Endothelial cell of umbilical vein (primary cell): ENCODE measurements at regions not wholly inside any gene's neighbourhood (a gene's known extent, or its start where the extent isn't known, plus 50 kb on each side); places are given as distances from the start of the nearest gene placed in this dataset.

Source experiments
- BruUV-seq: library from RNA; stranded (reverse); fragments of 400-500 nt; replicated peaks from 2 replicates; lab custom pipeline; 2021; lab: Mats Ljungman, UMichigan
- CTCF ChIA-PET: fragments of 300-600, 350-600 bp; sonication (Branson Sonifier 250); formaldehyde crosslinking; loops from one replicate; lab custom pipeline; 2021; ENCODE audit warnings: antibody characterized with exemption, inconsistent platforms; lab: Charles Lee
- POLR2A ChIA-PET: fragments of 300-600, 350-600 bp; sonication (Branson Sonifier 250); formaldehyde crosslinking; loops from one replicate; lab custom pipeline; 2021; ENCODE audit warnings: antibody characterized with exemption, inconsistent platforms; lab: Charles Lee
- DNase-seq: peaks from one replicate; pipeline ENCODE4 v3.0.0-alpha.2; 2011; ENCODE audit warnings: low read depth, low spot score
- FAIRE-seq: peaks from 2 replicates; lab custom pipeline; 2011; peaks lifted over from hg19 to GRCh38; lab: Jason Lieb, UNC
- H2AFZ ChIP-seq: 2 replicates; pipeline ENCODE4 v1.6.0; 2012; ENCODE audit warnings: low read depth, low read length, control low read depth, inconsistent platforms
- H3K27ac ChIP-seq: 2 replicates; pipeline ENCODE4 v1.5.1; 2011; ENCODE audit warnings: low read depth, mild to moderate bottlenecking, control low read depth, low read length, moderate library complexity; ENCODE audit not compliant: insufficient read depth
- H3K27me3 ChIP-seq, 2 experiments: 2 replicates each; pipeline versions ENCODE4 v1.6.0 to v1.6.1; 2011; ENCODE audit warnings: low read length in 2 of 2, mixed read lengths in 1 of 2; ENCODE audit not compliant: control insufficient read depth in 2 of 2, insufficient read depth in 2 of 2
- H3K36me3 ChIP-seq, 2 experiments: 2 replicates in 1 of 2; 3 replicates in 1 of 2; pipeline ENCODE4 v1.5.1; 2011; ENCODE audit warnings: low read length in 2 of 2, mild to moderate bottlenecking in 1 of 2, moderate library complexity in 1 of 2; ENCODE audit not compliant: control insufficient read depth in 2 of 2, insufficient read depth in 2 of 2; ENCODE audit errors: extremely low read depth in 1 of 2
- H3K4me1 ChIP-seq: 3 replicates; pipeline ENCODE4 v1.5.1; 2011; ENCODE audit warnings: mild to moderate bottlenecking, low read length; ENCODE audit not compliant: control insufficient read depth, insufficient read depth; ENCODE audit errors: extremely low read depth
- H3K4me2 ChIP-seq: 2 replicates; pipeline ENCODE4 v1.6.1; 2011; ENCODE audit warnings: low read length, control low read depth, mixed read lengths; ENCODE audit not compliant: insufficient read depth
- H3K4me3 ChIP-seq, 3 experiments: fragments of 200-600 bp in 1 of 3; sonication (generic), shearing (Covaris generic) in 1 of 3; replicated peaks in 1 of 3; 2 replicates each; pipeline ENCODE4 v1.5.1; 2011 to 2016; ENCODE audit warnings: control low read depth in 3 of 3, low read length in 3 of 3, mild to moderate bottlenecking in 2 of 3, inconsistent platforms in 1 of 3, low read depth in 1 of 3, moderate library complexity in 1 of 3; ENCODE audit not compliant: insufficient read depth in 1 of 3
- H3K79me2 ChIP-seq: 2 replicates; pipeline ENCODE4 v1.6.0; 2012; ENCODE audit warnings: low read length, inconsistent platforms; ENCODE audit not compliant: control insufficient read depth, insufficient read depth
- H3K9ac ChIP-seq: replicated peaks from 2 replicates; pipeline ENCODE3; 2011; ENCODE audit warnings: low read length, control low read depth; ENCODE audit not compliant: insufficient read depth; ENCODE audit errors: extremely low read depth
- H3K9me1 ChIP-seq: replicated peaks from 3 replicates; pipeline ENCODE4 v1.6.0; 2011; ENCODE audit warnings: mild to moderate bottlenecking, low read length; ENCODE audit not compliant: control insufficient read depth, insufficient read depth; ENCODE audit errors: extremely low read depth
- H3K9me3 ChIP-seq: replicated peaks from 2 replicates; pipeline ENCODE4 v1.5.1; 2012; ENCODE audit warnings: low read length, inconsistent platforms; ENCODE audit not compliant: control insufficient read depth, insufficient read depth
- H4K20me1 ChIP-seq: replicated peaks from 2 replicates; pipeline ENCODE3; 2011; ENCODE audit warnings: mild to moderate bottlenecking, low read length; ENCODE audit not compliant: control insufficient read depth, insufficient read depth; ENCODE audit errors: extremely low read depth
- CTCF ChIP-seq, 2 donors: IDR thresholded peaks; 1 replicate in 1 of 2; 2 replicates in 1 of 2; pipeline ENCODE4 v1.5.1; 2011; ENCODE audit warnings: low read length in 2 of 2, mild to moderate bottlenecking in 2 of 2, moderate library complexity in 2 of 2, control low read depth in 1 of 2, inconsistent platforms in 1 of 2, low read depth in 1 of 2; ENCODE audit not compliant: insufficient read depth in 1 of 2; ENCODE audit errors: extremely low read depth in 1 of 2
- EZH2 ChIP-seq: IDR thresholded peaks from 2 replicates; pipeline ENCODE4 v1.6.1; 2012; ENCODE audit warnings: borderline replicate concordance, low read depth, mild to moderate bottlenecking, moderate library complexity, low read length, inconsistent platforms; ENCODE audit not compliant: severe bottlenecking
- FOS ChIP-seq: IDR thresholded peaks from 2 replicates; pipeline ENCODE4 v1.6.1; 2011; ENCODE audit warnings: mild to moderate bottlenecking, low read length, moderate library complexity, borderline replicate concordance; ENCODE audit not compliant: insufficient read depth
- GATA2 ChIP-seq: IDR thresholded peaks from 2 replicates; pipeline ENCODE4 v1.7.0; 2011; ENCODE audit warnings: low read depth, mild to moderate bottlenecking, moderate library complexity, mixed read lengths, low read length; ENCODE audit not compliant: insufficient read length, insufficient read depth
- JUN ChIP-seq: IDR thresholded peaks from 2 replicates; pipeline ENCODE4 v1.6.1; 2011; ENCODE audit warnings: borderline replicate concordance, low read depth; ENCODE audit not compliant: insufficient read length, insufficient read depth
- MYC ChIP-seq: IDR thresholded peaks from one replicate; pipeline ENCODE4 v1.6.1; 2011; ENCODE audit warnings: mild to moderate bottlenecking, low read depth, low read length
- POLR2A ChIP-seq: IDR thresholded peaks from 2 replicates; pipeline ENCODE4 v1.6.1; 2012; ENCODE audit warnings: low read depth, mild to moderate bottlenecking, control low read depth, low read length
- POLR2AphosphoS5 ChIP-seq: IDR thresholded peaks from 2 replicates; pipeline ENCODE4 v1.6.1; 2012; ENCODE audit warnings: low read depth, mild to moderate bottlenecking, control low read depth, low read length, moderate library complexity; ENCODE audit not compliant: insufficient read depth
- dilution Hi-C: fragments of 300-500 bp; cut with MboI; formaldehyde crosslinking; loops from one replicate; pipeline ENCODE4 v1.15.0; 2019; ENCODE audit warnings: low sequenced_read_pairs; ENCODE audit not compliant: extremely low pct_ligation_motif_present
- intact Hi-C: fragments of 100-400 bp; cut with micrococcal nuclease; formaldehyde crosslinking; loops from one replicate; pipeline ENCODE4 v1.10.0; 2022
- TF ChIP-seq, protein P1 (sequence below): IDR thresholded peaks from 2 replicates; pipeline ENCODE4 v1.6.1; 2011; ENCODE audit not compliant: insufficient read depth, insufficient read length

GRCh38 chr18:61237529-61237928, 95.7 kb upstream of the CDH20 start:
- Histone ChIP-seq H3K27ac (no peak overlapping the region), H4K20me1 (no peaks in the 10 kb centered on the region), H3K27me3 (peaks cover 0 to 2% of the 10 kb centered on the region in 2 experiments), H3K36me3 (no peaks in the 10 kb centered on the region), H3K4me3 (no peak overlapping the region), H2AFZ (no peak overlapping the region), H3K9ac (no peak overlapping the region), H3K9me3 (no peaks in the 10 kb centered on the region), H3K79me2 (no peaks in the 10 kb centered on the region), H3K4me1 (no peaks in the 10 kb centered on the region), H3K9me1 (no peaks in the 10 kb centered on the region), H3K4me2 (no peak overlapping the region)
- no peak for DNase-seq
- FAIRE-seq, result no peak
- intact Hi-C loops, result no loop called here
- BruUV-seq, result no TSS peak
- POLR2A ChIA-PET, result no interaction called here
- no peak for TF ChIP-seq MYC
- no peak for TF ChIP-seq POLR2AphosphoS5
- TF ChIP-seq, protein P1, sequence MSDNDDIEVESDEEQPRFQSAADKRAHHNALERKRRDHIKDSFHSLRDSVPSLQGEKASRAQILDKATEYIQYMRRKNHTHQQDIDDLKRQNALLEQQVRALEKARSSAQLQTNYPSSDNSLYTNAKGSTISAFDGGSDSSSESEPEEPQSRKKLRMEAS, result no peak
- no peak for TF ChIP-seq EZH2
- dilution Hi-C loops, result no loop called here
- CTCF ChIA-PET, result no interaction called here

DNA sequence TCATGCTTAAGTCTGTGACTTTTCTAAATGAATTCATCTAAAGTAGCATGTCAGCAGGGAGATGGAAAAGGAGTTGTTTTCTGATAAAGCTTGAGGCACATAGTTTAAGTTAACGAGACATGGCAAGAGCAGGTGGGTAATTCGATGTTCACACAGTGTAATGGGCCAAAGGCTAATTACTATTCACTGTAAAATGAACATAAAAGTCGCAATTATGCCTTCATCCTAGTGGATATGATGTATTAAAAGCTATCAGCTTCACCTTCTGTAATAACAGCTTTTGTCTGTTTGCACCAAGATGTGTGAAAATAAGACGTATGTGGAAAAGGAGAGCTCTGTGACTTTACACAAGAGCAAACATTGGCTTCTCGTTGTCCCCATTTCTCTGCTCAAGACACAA, 94.2 kb upstream of the CDH20 start:
- Histone ChIP-seq H3K4me2 (no peak overlapping the region), H3K9me3 (no peaks in the 10 kb centered on the region), H3K9ac (no peak overlapping the region), H3K9me1 (no peaks in the 10 kb centered on the region), H3K36me3 (no peaks in the 10 kb centered on the region), H3K79me2 (no peaks in the 10 kb centered on the region), H4K20me1 (no peaks in the 10 kb centered on the region), H3K4me3 (no peak overlapping the region), H3K27me3 (peaks cover 0 to 2% of the 10 kb centered on the region in 2 experiments), H3K27ac (no peak overlapping the region), H3K4me1 (no peaks in the 10 kb centered on the region), H2AFZ (no peak overlapping the region)
- CTCF ChIA-PET, result interaction anchor here (1.0 kb wide), 1 partner anchor 46 kb away, joined by 3 read pairs; no protein-coding TSS in a partner anchor
- dilution Hi-C loops (no loop called here), intact Hi-C loops (no loop called here)
- TF ChIP-seq JUN, result no peak
- TF ChIP-seq GATA2, result no peak
- TF ChIP-seq, protein P1, result no peak
- TF ChIP-seq EZH2, result no peak
- no peak for TF ChIP-seq FOS
- TF ChIP-seq MYC, result no peak
- no peak for TF ChIP-seq POLR2A
- no peak for TF ChIP-seq POLR2AphosphoS5
- TF ChIP-seq CTCF (IDR thresholded peaks at IDR 0.05; ENCODE audit: extremely low read depth in 1 of 2, insufficient read depth in 1 of 2, low read depth in 1 of 2, low read length in 2 of 2), result no peak
- FAIRE-seq, result no peak
- POLR2A ChIA-PET, result no interaction called here
- no TSS peak for BruUV-seq
- no peak for DNase-seq
